Fibroblast of skin of left quadriceps (primary cell): ENCODE measurements at regions not wholly inside any gene's neighbourhood (a gene's known extent, or its start where the extent isn't known, plus 50 kb on each side); places are given as distances from the start of the nearest gene placed in this dataset.
"Not testable (repeated sequence)": the region's sequence is repeated elsewhere in the genome, so short reads cannot be mapped to it uniquely, and the experiment has no call there.

Source experiments
- DNase-seq, 2 experiments: peaks; one replicate each; pipeline ENCODE4 v3.0.0-alpha.2; 2013; ENCODE audit warnings: low read depth in 2 of 2

GRCh38 chr22:48059521-48059920 lies 1297.1 kb downstream of the TBC1D22A start:
- not testable (repeated sequence) for DNase-seq

- no peak for DNase-seq
Measured at GRCh38 chr22:48057116-48057835, 1294.8 kb downstream of the TBC1D22A start.

GRCh38 chr22:48055827-48056226 lies 1293.4 kb downstream of the TBC1D22A start:
- no peak for DNase-seq

- DNase-seq: no peak
Measured at GRCh38 chr22:48055185-48055584, 1292.7 kb downstream of the TBC1D22A start.

- DNase-seq: no peak
Measured at GRCh38 chr22:48054596-48054995, 1292.1 kb downstream of the TBC1D22A start.

- no peak for DNase-seq
Measured at GRCh38 chr22:48053973-48054372, 1291.5 kb downstream of the TBC1D22A start.

GRCh38 chr22:48053486-48053885 lies 1291.0 kb downstream of the TBC1D22A start:
- DNase-seq: no peak

- no peak for DNase-seq
Measured at GRCh38 chr22:48052621-48052890, 1290.1 kb downstream of the TBC1D22A start.

- no peak for DNase-seq
Measured at GRCh38 chr22:48051796-48052620, 1289.6 kb downstream of the TBC1D22A start.

GRCh38 chr22:48050836-48051235 lies 1288.4 kb downstream of the TBC1D22A start:
- DNase-seq: no peak

- DNase-seq: no peak
Measured at GRCh38 chr22:48049116-48049515, 1286.7 kb downstream of the TBC1D22A start.

GRCh38 chr22:48047722-48048500 lies 1285.5 kb downstream of the TBC1D22A start:
- no peak for DNase-seq

GRCh38 chr22:48045369-48045768 lies 1282.9 kb downstream of the TBC1D22A start:
- no peak for DNase-seq

GRCh38 chr22:48044487-48045060 lies 1282.1 kb downstream of the TBC1D22A start:
- DNase-seq: no peak

GRCh38 chr22:48043581-48043980 lies 1281.1 kb downstream of the TBC1D22A start:
- DNase-seq: no peak

- no peak for DNase-seq
Measured at GRCh38 chr22:48042621-48043395, 1280.4 kb downstream of the TBC1D22A start.

GRCh38 chr22:48039326-48039725 lies 1276.9 kb downstream of the TBC1D22A start:
- DNase-seq: no peak

- DNase-seq: no peak
Measured at GRCh38 chr22:48037618-48038017, 1275.2 kb downstream of the TBC1D22A start.

- DNase-seq: no peak
Measured at GRCh38 chr22:48035897-48036296, 1273.4 kb downstream of the TBC1D22A start.

- no peak for DNase-seq
Measured at GRCh38 chr22:48031589-48031988, 1269.1 kb downstream of the TBC1D22A start.

- no peak for DNase-seq
Measured at GRCh38 chr22:48025096-48025495, 1262.6 kb downstream of the TBC1D22A start.
